Cardiac muscle cell (in vitro differentiated cells and primary cell): ENCODE measurements at regions not wholly inside any gene's neighbourhood (a gene's known extent, or its start where the extent isn't known, plus 50 kb on each side); places are given as distances from the start of the nearest gene placed in this dataset.
A peak's percentile ranks its signal among the peaks of the same experiment; 100 is the strongest.
"Not testable (repeated sequence)": the region's sequence is repeated elsewhere in the genome, so short reads cannot be mapped to it uniquely, and the experiment has no call there.

Source experiments
- DNase-seq, 2 donors: peaks; one replicate each; pipeline versions ENCODE4 v3.0.0 to v3.0.0-alpha.2; 2010 to 2017; ENCODE audit warnings: low read depth in 1 of 2, low spot score in 1 of 2
- H3K27ac ChIP-seq: fragments of 200-600 bp; sonication (generic); 2 replicates; pipeline ENCODE4 v1.5.1; 2016
- H3K27me3 ChIP-seq: fragments of 200-600 bp; sonication (generic); 2 replicates; pipeline ENCODE4 v1.6.0; 2016; ENCODE audit warnings: control low read depth
- H3K36me3 ChIP-seq: fragments of 200-600 bp; sonication (generic); 2 replicates; pipeline ENCODE4 v1.5.1; 2016; ENCODE audit warnings: control low read depth
- H3K4me1 ChIP-seq: fragments of 200-600 bp; sonication (generic); 2 replicates; pipeline ENCODE4 v1.8.1; 2017; ENCODE audit warnings: low read depth, mild to moderate bottlenecking, mixed run types
- H3K4me3 ChIP-seq: fragments of 200-600 bp; sonication (generic); 2 replicates; pipeline ENCODE4 v1.5.1; 2016; ENCODE audit warnings: mild to moderate bottlenecking
- H3K9me3 ChIP-seq: fragments of 200-600 bp; sonication (generic); 2 replicates; pipeline ENCODE4 v1.5.1; 2017; ENCODE audit warnings: low read depth, mild to moderate bottlenecking, control low read depth

- DNase-seq, result peak in 1 of 2 donors; percentile 85
- not testable (repeated sequence) for H3K4me3 ChIP-seq
Measured at GRCh38 chr21:10325546-10325945, 195.8 kb upstream of the TPTE start.

GRCh38 chr21:10326146-10326545, 195.2 kb upstream of the TPTE start:
- DNase-seq, H3K27ac ChIP-seq, H3K4me3 ChIP-seq, H3K36me3 ChIP-seq, H3K4me1 ChIP-seq, H3K27me3 ChIP-seq: not testable (repeated sequence)
- peaks cover 22% of the 10 kb centered on the region for H3K9me3 ChIP-seq

More at GRCh38 chr21:10325546-10325945, 195.8 kb upstream of the TPTE start:
- not testable (repeated sequence) for H3K27ac ChIP-seq, H3K27me3 ChIP-seq, H3K36me3 ChIP-seq, H3K4me1 ChIP-seq
- peaks cover 16% of the 10 kb centered on the region for H3K9me3 ChIP-seq

GRCh38 chr21:10328646-10329045, 192.7 kb upstream of the TPTE start:
- H3K4me1 ChIP-seq, H3K27ac ChIP-seq, H3K27me3 ChIP-seq, DNase-seq, H3K36me3 ChIP-seq, H3K4me3 ChIP-seq: not testable (repeated sequence)
- H3K9me3 ChIP-seq, result peaks cover 30% of the 10 kb centered on the region

- not testable (repeated sequence) for H3K27ac ChIP-seq, H3K4me1 ChIP-seq, H3K36me3 ChIP-seq, H3K4me3 ChIP-seq, H3K27me3 ChIP-seq, DNase-seq
- H3K9me3 ChIP-seq, result peaks cover 30% of the 10 kb centered on the region
Measured at GRCh38 chr21:10330641-10331119, 190.7 kb upstream of the TPTE start.

GRCh38 chr21:10331134-10331533, 190.2 kb upstream of the TPTE start:
- not testable (repeated sequence) for H3K4me1 ChIP-seq, H3K36me3 ChIP-seq, H3K27me3 ChIP-seq, H3K27ac ChIP-seq, H3K4me3 ChIP-seq, DNase-seq
- H3K9me3 ChIP-seq, result peaks cover 29% of the 10 kb centered on the region

- H3K27ac ChIP-seq, H3K4me1 ChIP-seq, H3K27me3 ChIP-seq, DNase-seq, H3K36me3 ChIP-seq, H3K4me3 ChIP-seq: not testable (repeated sequence)
- peaks cover 27% of the 10 kb centered on the region for H3K9me3 ChIP-seq
Measured at GRCh38 chr21:10332935-10333334, 188.4 kb upstream of the TPTE start.

GRCh38 chr21:10334391-10334790, 187.0 kb upstream of the TPTE start:
- not testable (repeated sequence) for H3K4me1 ChIP-seq, H3K36me3 ChIP-seq, H3K27ac ChIP-seq, DNase-seq, H3K27me3 ChIP-seq, H3K4me3 ChIP-seq
- peaks cover 27% of the 10 kb centered on the region for H3K9me3 ChIP-seq

GRCh38 chr21:10342261-10342956, 179.0 kb upstream of the TPTE start:
- H3K36me3 ChIP-seq, H3K4me3 ChIP-seq, DNase-seq, H3K27me3 ChIP-seq, H3K27ac ChIP-seq, H3K4me1 ChIP-seq: not testable (repeated sequence)
- peaks cover 11% of the 10 kb centered on the region for H3K9me3 ChIP-seq

GRCh38 chr21:10343146-10343935, 178.0 kb upstream of the TPTE start:
- H3K9me3 ChIP-seq, result peaks cover 15% of the 10 kb centered on the region
- H3K27ac ChIP-seq, H3K4me3 ChIP-seq, H3K36me3 ChIP-seq, H3K27me3 ChIP-seq, DNase-seq, H3K4me1 ChIP-seq: not testable (repeated sequence)

GRCh38 chr21:10344266-10344665, 177.1 kb upstream of the TPTE start:
- peaks cover 15% of the 10 kb centered on the region for H3K9me3 ChIP-seq
- not testable (repeated sequence) for DNase-seq, H3K27me3 ChIP-seq, H3K4me3 ChIP-seq, H3K4me1 ChIP-seq, H3K27ac ChIP-seq, H3K36me3 ChIP-seq

- H3K4me1 ChIP-seq, H3K36me3 ChIP-seq, H3K27ac ChIP-seq, H3K4me3 ChIP-seq, DNase-seq, H3K27me3 ChIP-seq: not testable (repeated sequence)
- peaks cover 15% of the 10 kb centered on the region for H3K9me3 ChIP-seq
Measured at GRCh38 chr21:10345178-10345612, 176.2 kb upstream of the TPTE start.

- not testable (repeated sequence) for H3K36me3 ChIP-seq, H3K27me3 ChIP-seq, H3K4me1 ChIP-seq, H3K4me3 ChIP-seq, H3K27ac ChIP-seq, DNase-seq
- peaks cover 15% of the 10 kb centered on the region for H3K9me3 ChIP-seq
Measured at GRCh38 chr21:10346249-10346648, 175.1 kb upstream of the TPTE start.

- H3K36me3 ChIP-seq, H3K4me1 ChIP-seq, H3K4me3 ChIP-seq, H3K27ac ChIP-seq, H3K27me3 ChIP-seq, DNase-seq: not testable (repeated sequence)
- H3K9me3 ChIP-seq, result peaks cover 15% of the 10 kb centered on the region
Measured at GRCh38 chr21:10346933-10347615, 174.3 kb upstream of the TPTE start.

- not testable (repeated sequence) for H3K4me1 ChIP-seq, H3K36me3 ChIP-seq, H3K4me3 ChIP-seq, H3K27me3 ChIP-seq, H3K27ac ChIP-seq, DNase-seq
- H3K9me3 ChIP-seq, result peaks cover 15% of the 10 kb centered on the region
Measured at GRCh38 chr21:10347675-10348074, 173.7 kb upstream of the TPTE start.
